ENCODE measurements at regions not wholly inside any gene's neighbourhood (a gene's known extent, or its start where the extent isn't known, plus 50 kb on each side); places are given as distances from the start of the nearest gene placed in this dataset.
A peak's percentile ranks its signal among the peaks of the same experiment; 100 is the strongest.

- H3K4me1 ChIP-seq (ENCODE audit: insufficient read depth, low read length) = no peaks in the 10 kb centered on the region
- H4K20me1 ChIP-seq (ENCODE audit: insufficient read depth, low read length) = no peaks in the 10 kb centered on the region
- peaks cover 6% of the 10 kb centered on the region for H3K4me1 Mint-ChIP-seq (ENCODE audit: low read depth, unreplicated experiment)
- H3K79me2 ChIP-seq (ENCODE audit: insufficient read depth, low read length) = no peaks in the 10 kb centered on the region
- H2AFZ ChIP-seq (ENCODE audit: low read depth, low read length) = no peak overlapping the region
- H3K4me3 ChIP-seq (ENCODE audit: insufficient read depth, low read depth, low read length) = no peak overlapping the region
- H3K9me3 Mint-ChIP-seq (ENCODE audit: unreplicated experiment) = no peaks in the 10 kb centered on the region
- peaks cover 17% of the 10 kb centered on the region for H3K27me3 Mint-ChIP-seq (ENCODE audit: low read depth, unreplicated experiment)
- H3K4me3 Mint-ChIP-seq (ENCODE audit: unreplicated experiment) = no peak overlapping the region
- peak; percentile 71 for TF ChIP-seq CTCF (IDR thresholded peaks at IDR 0.05; ENCODE audit: insufficient read depth, low read depth, low read length)
- no peak for TF ChIP-seq EZH2 (IDR thresholded peaks at IDR 0.05; ENCODE audit: insufficient read depth, low read length)
- FAIRE-seq = peak; percentile 37
- H3K27ac Mint-ChIP-seq (ENCODE audit: unreplicated experiment) = no peak overlapping the region
- DNase-seq (ENCODE audit: low read depth) = peak; percentile 36
- no peaks in the 10 kb centered on the region for H3K36me3 ChIP-seq (ENCODE audit: insufficient read depth, low read length)
- no peak overlapping the region for H3K27ac ChIP-seq (ENCODE audit: low read depth, low read length)
- H3K27me3 ChIP-seq (ENCODE audit: insufficient read depth, low read length) = no peaks in the 10 kb centered on the region
- H3K36me3 Mint-ChIP-seq (ENCODE audit: low read depth, unreplicated experiment) = no peaks in the 10 kb centered on the region
- H3K4me2 ChIP-seq (ENCODE audit: low read length) = no peak overlapping the region
- no peaks in the 10 kb centered on the region for H3K9me3 ChIP-seq (ENCODE audit: insufficient read depth, low read depth, low read length)
- no peak overlapping the region for H3K9ac ChIP-seq (ENCODE audit: low read length)
These were observed 102.7 kb upstream of the TBX5 start for GRCh38 chr12:114508529-114509129.

DNA sequence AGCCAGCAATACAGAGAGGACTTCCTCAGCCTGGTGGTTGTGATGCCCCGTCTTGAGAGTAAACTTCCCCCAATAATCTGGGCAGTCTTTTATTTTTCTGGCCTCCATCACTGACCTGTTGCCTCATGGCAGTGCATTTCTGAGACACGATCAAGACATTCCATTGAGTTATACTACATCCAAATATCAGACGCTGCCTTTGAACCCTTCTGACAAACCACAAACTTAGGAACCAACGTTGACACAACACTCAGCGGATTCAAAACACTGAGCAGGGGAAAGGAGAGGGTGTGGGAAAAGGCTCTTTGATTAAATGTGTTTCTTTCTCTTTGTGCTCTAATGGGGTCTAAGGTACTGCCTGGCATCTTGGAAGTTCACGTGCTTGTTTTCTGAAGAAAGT lies 100.7 kb upstream of the TBX5 start:
- no peak for FAIRE-seq
- TF ChIP-seq CTCF (IDR thresholded peaks at IDR 0.05; ENCODE audit: insufficient read depth, low read depth, low read length) (no peak), EZH2 (IDR thresholded peaks at IDR 0.05; ENCODE audit: insufficient read depth, low read length) (no peak)
- H2AFZ ChIP-seq (ENCODE audit: low read depth, low read length) = no peak overlapping the region

DNA sequence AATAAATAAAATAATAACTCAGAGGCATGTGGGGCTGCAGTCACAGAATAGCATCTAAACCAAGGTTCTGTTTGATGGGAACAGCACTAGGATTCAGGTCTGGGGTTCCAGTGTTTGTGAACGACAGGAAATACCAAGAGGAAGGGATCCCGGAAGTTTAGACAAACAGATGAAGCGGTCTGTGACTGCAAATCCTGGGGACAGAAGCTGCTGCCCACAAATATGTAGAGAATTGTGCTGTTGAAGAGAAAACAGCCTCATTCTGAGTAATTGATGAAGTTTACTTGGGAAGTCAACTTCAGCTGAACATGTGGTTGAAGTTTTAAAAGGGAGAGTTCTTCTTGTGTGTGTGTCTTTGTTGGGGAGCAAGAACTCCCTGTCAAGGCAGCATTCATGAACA lies 98.4 kb upstream of the TBX5 start:
- Mint-ChIP-seq H3K36me3 (ENCODE audit: low read depth, unreplicated experiment) (no peaks in the 10 kb centered on the region), H3K27ac (ENCODE audit: unreplicated experiment) (no peak overlapping the region), H3K9me3 (ENCODE audit: unreplicated experiment) (no peaks in the 10 kb centered on the region), H3K27me3 (ENCODE audit: low read depth, unreplicated experiment) (peaks cover 49% of the 10 kb centered on the region), H3K4me3 (ENCODE audit: unreplicated experiment) (no peak overlapping the region), H3K4me1 (ENCODE audit: low read depth, unreplicated experiment) (peaks cover 6% of the 10 kb centered on the region)
- TF ChIP-seq EZH2 (IDR thresholded peaks at IDR 0.05; ENCODE audit: insufficient read depth, low read length) (no peak), CTCF (IDR thresholded peaks at IDR 0.05; ENCODE audit: insufficient read depth, low read depth, low read length) (no peak)
- no peaks in the 10 kb centered on the region for H3K36me3 ChIP-seq (ENCODE audit: insufficient read depth, low read length)
- FAIRE-seq (no peak), DNase-seq (ENCODE audit: low read depth) (no peak)
- no peaks in the 10 kb centered on the region for H3K79me2 ChIP-seq (ENCODE audit: insufficient read depth, low read length)
- no peaks in the 10 kb centered on the region for H3K4me1 ChIP-seq (ENCODE audit: insufficient read depth, low read length)
- H2AFZ ChIP-seq (ENCODE audit: low read depth, low read length) = no peak overlapping the region
- H3K4me3 ChIP-seq (ENCODE audit: insufficient read depth, low read depth, low read length) = no peak overlapping the region
- H3K27me3 ChIP-seq (ENCODE audit: insufficient read depth, low read length) = peaks cover 7% of the 10 kb centered on the region
- no peak overlapping the region for H3K4me2 ChIP-seq (ENCODE audit: low read length)
- no peaks in the 10 kb centered on the region for H3K9me3 ChIP-seq (ENCODE audit: insufficient read depth, low read depth, low read length)
- H4K20me1 ChIP-seq (ENCODE audit: insufficient read depth, low read length) = no peaks in the 10 kb centered on the region
- H3K27ac ChIP-seq (ENCODE audit: low read depth, low read length) = no peak overlapping the region
- H3K9ac ChIP-seq (ENCODE audit: low read length) = no peak overlapping the region

More for the DNA sequence above, 100.7 kb upstream of the TBX5 start:
- Mint-ChIP-seq H3K27me3 (ENCODE audit: low read depth, unreplicated experiment) (peaks cover 31% of the 10 kb centered on the region), H3K4me1 (ENCODE audit: low read depth, unreplicated experiment) (peaks cover 6% of the 10 kb centered on the region), H3K36me3 (ENCODE audit: low read depth, unreplicated experiment) (no peaks in the 10 kb centered on the region), H3K9me3 (ENCODE audit: unreplicated experiment) (no peaks in the 10 kb centered on the region), H3K27ac (ENCODE audit: unreplicated experiment) (no peak overlapping the region), H3K4me3 (ENCODE audit: unreplicated experiment) (no peak overlapping the region)
- H4K20me1 ChIP-seq (ENCODE audit: insufficient read depth, low read length) = no peaks in the 10 kb centered on the region
- H3K27me3 ChIP-seq (ENCODE audit: insufficient read depth, low read length) = peaks cover 2% of the 10 kb centered on the region
- H3K4me1 ChIP-seq (ENCODE audit: insufficient read depth, low read length) = no peaks in the 10 kb centered on the region
- H3K27ac ChIP-seq (ENCODE audit: low read depth, low read length) = no peak overlapping the region
- no peak overlapping the region for H3K4me3 ChIP-seq (ENCODE audit: insufficient read depth, low read depth, low read length)
- no peak for DNase-seq (ENCODE audit: low read depth)
- no peaks in the 10 kb centered on the region for H3K36me3 ChIP-seq (ENCODE audit: insufficient read depth, low read length)
- H3K9ac ChIP-seq (ENCODE audit: low read length) = no peak overlapping the region
- H3K4me2 ChIP-seq (ENCODE audit: low read length) = no peak overlapping the region
- H3K9me3 ChIP-seq (ENCODE audit: insufficient read depth, low read depth, low read length) = no peaks in the 10 kb centered on the region
- H3K79me2 ChIP-seq (ENCODE audit: insufficient read depth, low read length) = no peaks in the 10 kb centered on the region

All from astrocyte (in vitro differentiated cells and primary cell).